ENCODE measurements at regions not wholly inside any gene's neighbourhood (a gene's known extent, or its start where the extent isn't known, plus 50 kb on each side); places are given as distances from the start of the nearest gene placed in this dataset.

DNA sequence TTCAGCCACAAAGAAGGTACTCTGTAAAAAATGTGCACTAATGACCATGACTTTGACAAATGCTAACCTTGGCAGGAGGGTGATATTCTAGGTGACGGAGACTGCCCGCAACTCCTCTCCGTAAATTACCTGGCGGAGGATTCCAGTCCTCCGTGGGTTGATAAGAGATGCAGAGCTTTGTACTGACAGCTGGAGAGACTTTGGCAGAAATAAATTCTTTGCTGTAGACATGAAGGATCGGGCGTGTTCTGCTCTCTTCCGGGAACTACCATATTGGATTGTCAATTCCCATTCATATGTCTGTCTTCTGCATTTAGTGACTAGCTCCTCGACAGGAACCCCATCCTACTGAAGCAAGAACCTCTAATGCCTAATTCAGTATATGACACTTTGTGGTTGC lies 158.3 kb upstream of the KAZN start:
- H3K4me3 Mint-ChIP-seq (ENCODE audit: low read depth), result no peak overlapping the region
- H3K4me1 Mint-ChIP-seq (ENCODE audit: low read depth), result no peaks in the 10 kb centered on the region
- H3K27ac Mint-ChIP-seq, result no peak overlapping the region
- no peaks in the 10 kb centered on the region for H3K9me3 Mint-ChIP-seq (ENCODE audit: low read depth)
- peaks cover 9% of the 10 kb centered on the region for H3K27me3 Mint-ChIP-seq
- H3K36me3 Mint-ChIP-seq (ENCODE audit: insufficient read depth), result no peaks in the 10 kb centered on the region
- DNase-seq (ENCODE audit: low spot score, unreplicated experiment), result no peak
- TF ChIP-seq, protein P1, sequence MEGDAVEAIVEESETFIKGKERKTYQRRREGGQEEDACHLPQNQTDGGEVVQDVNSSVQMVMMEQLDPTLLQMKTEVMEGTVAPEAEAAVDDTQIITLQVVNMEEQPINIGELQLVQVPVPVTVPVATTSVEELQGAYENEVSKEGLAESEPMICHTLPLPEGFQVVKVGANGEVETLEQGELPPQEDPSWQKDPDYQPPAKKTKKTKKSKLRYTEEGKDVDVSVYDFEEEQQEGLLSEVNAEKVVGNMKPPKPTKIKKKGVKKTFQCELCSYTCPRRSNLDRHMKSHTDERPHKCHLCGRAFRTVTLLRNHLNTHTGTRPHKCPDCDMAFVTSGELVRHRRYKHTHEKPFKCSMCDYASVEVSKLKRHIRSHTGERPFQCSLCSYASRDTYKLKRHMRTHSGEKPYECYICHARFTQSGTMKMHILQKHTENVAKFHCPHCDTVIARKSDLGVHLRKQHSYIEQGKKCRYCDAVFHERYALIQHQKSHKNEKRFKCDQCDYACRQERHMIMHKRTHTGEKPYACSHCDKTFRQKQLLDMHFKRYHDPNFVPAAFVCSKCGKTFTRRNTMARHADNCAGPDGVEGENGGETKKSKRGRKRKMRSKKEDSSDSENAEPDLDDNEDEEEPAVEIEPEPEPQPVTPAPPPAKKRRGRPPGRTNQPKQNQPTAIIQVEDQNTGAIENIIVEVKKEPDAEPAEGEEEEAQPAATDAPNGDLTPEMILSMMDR (IDR thresholded peaks at IDR 0.05; ENCODE audit: unreplicated experiment), result no peak

DNA sequence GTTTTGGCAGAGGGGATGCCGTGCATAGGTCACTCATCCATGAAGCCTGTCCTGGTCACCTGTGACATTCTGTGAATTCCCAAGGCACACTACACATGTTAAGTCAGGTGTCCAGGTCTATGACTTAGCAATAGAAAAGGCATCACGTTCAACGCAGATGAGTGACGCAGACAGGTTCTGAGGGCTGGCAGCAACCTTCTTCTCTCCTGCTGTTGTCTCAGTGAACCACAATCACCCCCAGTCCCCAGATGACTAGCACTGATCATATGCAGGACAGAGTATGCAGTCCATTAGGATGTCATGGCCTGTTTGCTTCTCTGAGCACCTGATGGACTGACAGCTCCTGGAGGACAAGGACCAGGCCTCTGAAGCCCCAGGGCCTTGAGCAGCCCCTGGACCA lies 157.8 kb upstream of the KAZN start:
- no peak overlapping the region for H3K27ac Mint-ChIP-seq
- no peaks in the 10 kb centered on the region for H3K36me3 Mint-ChIP-seq (ENCODE audit: insufficient read depth)
- no peaks in the 10 kb centered on the region for H3K4me1 Mint-ChIP-seq (ENCODE audit: low read depth)
- H3K4me3 Mint-ChIP-seq (ENCODE audit: low read depth), result no peak overlapping the region
- no peaks in the 10 kb centered on the region for H3K9me3 Mint-ChIP-seq (ENCODE audit: low read depth)
- H3K27me3 Mint-ChIP-seq, result peaks cover 9% of the 10 kb centered on the region
- TF ChIP-seq, protein P1 (IDR thresholded peaks at IDR 0.05; ENCODE audit: unreplicated experiment), result no peak
- no peak for DNase-seq (ENCODE audit: low spot score, unreplicated experiment)

DNA sequence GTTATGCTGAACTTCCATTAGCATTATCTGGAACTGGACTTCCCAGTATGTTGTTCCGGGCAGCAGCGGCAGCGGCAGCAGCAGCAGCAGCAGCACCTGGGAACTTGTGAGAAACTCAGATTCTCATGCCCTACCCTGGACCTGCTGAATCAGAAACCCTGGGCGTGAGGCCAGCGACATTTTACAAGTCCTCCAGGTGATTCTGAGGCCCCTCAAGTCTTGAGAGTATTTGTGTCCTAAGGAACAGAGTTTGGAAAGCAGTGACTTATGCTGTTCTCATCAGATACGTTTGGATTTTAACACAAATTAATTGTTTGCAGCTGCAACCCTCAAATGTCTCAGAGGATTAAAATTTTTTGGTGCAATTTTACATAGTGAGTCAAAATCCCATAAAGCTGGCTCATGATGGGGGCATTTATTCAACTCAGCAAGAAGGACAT lies 157.2 kb upstream of the KAZN start:
- Mint-ChIP-seq H3K36me3 (ENCODE audit: insufficient read depth) (no peaks in the 10 kb centered on the region), H3K27me3 (peaks cover 9% of the 10 kb centered on the region), H3K4me1 (ENCODE audit: low read depth) (no peaks in the 10 kb centered on the region), H3K27ac (no peak overlapping the region), H3K4me3 (ENCODE audit: low read depth) (no peak overlapping the region), H3K9me3 (ENCODE audit: low read depth) (no peaks in the 10 kb centered on the region)
- TF ChIP-seq, protein P1 (IDR thresholded peaks at IDR 0.05; ENCODE audit: unreplicated experiment), result no peak
- no peak for DNase-seq (ENCODE audit: low spot score, unreplicated experiment)

DNA sequence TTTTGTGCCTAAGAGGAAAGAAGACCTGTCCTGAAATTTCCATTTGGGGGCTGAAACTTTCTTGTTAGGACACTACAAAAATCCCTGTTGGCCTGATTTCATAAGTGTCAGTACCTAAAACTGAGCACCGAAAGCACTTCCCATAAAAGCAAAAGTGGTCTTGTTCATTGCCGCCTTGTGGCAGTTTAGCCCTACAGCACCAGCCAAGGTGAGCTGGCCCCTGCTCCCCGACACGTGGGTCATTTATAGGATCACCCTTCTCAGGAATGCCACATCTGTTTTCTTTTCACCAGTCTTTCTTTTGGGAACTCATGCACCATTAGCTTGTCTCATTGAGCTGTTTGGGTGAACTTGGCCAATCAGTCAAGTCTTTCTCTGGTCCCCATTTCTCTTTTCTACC lies 155.8 kb upstream of the KAZN start:
- Mint-ChIP-seq H3K36me3 (ENCODE audit: insufficient read depth) (no peaks in the 10 kb centered on the region), H3K27ac (no peak overlapping the region), H3K9me3 (ENCODE audit: low read depth) (no peaks in the 10 kb centered on the region), H3K4me1 (ENCODE audit: low read depth) (no peaks in the 10 kb centered on the region), H3K4me3 (ENCODE audit: low read depth) (no peak overlapping the region), H3K27me3 (peaks cover 9% of the 10 kb centered on the region)
- no peak for DNase-seq (ENCODE audit: low spot score, unreplicated experiment)
- TF ChIP-seq, protein P1 (IDR thresholded peaks at IDR 0.05; ENCODE audit: unreplicated experiment), result no peak

DNA sequence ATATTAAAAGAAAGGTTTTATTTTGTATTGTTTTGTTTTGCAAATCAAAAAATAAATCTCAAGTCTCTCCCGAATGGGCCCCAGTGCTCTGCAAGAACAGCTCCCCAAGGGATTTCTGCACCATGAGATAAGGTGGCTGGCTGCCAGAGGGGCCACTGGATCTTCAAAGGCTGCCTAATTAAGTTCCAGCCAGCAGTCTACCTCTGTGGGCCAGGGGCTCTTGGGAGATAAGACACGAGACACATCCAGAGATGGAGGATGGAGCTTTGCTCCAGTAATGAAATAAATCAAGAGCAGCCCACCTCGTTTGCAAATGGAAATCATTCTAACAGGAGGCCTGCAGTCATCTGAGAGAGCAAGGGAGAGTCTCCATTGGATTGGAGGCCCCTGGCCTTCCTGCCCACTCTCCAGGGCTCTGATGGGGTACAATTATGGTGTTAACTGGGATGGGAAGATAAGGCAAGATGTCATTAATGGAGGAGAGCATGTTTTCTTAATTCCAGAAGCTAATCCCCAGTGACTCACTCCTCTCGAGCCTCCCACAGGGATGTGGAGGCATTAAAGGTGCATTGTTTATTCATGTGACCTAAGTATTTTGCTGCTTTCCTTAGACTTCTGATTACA lies 155.2 kb upstream of the KAZN start:
- Mint-ChIP-seq H3K27ac (no peak overlapping the region), H3K27me3 (peaks cover 12% of the 10 kb centered on the region)
- no peak for DNase-seq (ENCODE audit: low spot score, unreplicated experiment)

More for the DNA sequence above, 155.2 kb upstream of the KAZN start:
- Mint-ChIP-seq H3K4me3 (ENCODE audit: low read depth) (no peak overlapping the region), H3K9me3 (ENCODE audit: low read depth) (no peaks in the 10 kb centered on the region), H3K4me1 (ENCODE audit: low read depth) (no peaks in the 10 kb centered on the region), H3K36me3 (ENCODE audit: insufficient read depth) (no peaks in the 10 kb centered on the region)
- TF ChIP-seq, protein P1 (IDR thresholded peaks at IDR 0.05; ENCODE audit: unreplicated experiment), result no peak
